ENCODE measurements at regions not wholly inside any gene's neighbourhood (a gene's known extent, or its start where the extent isn't known, plus 50 kb on each side); places are given as distances from the start of the nearest gene placed in this dataset.

DNA sequence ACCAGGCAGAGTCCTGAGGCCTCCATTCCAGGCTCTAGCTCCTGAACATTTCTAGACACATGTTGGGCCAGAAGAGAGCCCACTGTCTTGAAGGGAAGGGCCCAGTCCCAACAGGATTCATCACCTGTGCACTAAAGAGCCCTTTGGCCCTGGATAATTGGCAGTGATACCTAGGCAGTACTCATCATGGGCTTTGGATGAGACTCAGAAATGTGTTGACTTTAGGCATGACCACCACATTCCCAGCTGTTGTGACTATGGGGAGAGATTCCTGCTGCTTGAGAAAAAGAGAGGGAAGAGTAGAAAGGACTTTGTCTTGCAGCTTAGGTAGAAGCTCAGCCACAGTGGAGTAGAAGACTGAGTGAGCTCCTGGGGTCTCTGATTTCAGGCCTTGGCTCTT is 138.4 kb upstream of the DAPK1 start:
- TF ChIP-seq, protein P1, sequence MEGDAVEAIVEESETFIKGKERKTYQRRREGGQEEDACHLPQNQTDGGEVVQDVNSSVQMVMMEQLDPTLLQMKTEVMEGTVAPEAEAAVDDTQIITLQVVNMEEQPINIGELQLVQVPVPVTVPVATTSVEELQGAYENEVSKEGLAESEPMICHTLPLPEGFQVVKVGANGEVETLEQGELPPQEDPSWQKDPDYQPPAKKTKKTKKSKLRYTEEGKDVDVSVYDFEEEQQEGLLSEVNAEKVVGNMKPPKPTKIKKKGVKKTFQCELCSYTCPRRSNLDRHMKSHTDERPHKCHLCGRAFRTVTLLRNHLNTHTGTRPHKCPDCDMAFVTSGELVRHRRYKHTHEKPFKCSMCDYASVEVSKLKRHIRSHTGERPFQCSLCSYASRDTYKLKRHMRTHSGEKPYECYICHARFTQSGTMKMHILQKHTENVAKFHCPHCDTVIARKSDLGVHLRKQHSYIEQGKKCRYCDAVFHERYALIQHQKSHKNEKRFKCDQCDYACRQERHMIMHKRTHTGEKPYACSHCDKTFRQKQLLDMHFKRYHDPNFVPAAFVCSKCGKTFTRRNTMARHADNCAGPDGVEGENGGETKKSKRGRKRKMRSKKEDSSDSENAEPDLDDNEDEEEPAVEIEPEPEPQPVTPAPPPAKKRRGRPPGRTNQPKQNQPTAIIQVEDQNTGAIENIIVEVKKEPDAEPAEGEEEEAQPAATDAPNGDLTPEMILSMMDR (conservative IDR thresholded peaks at IDR 0.05): no peak
- no peak for TF ChIP-seq EZH2 (IDR thresholded peaks at IDR 0.05; ENCODE audit: low read depth)
